ENCODE measurements at regions not wholly inside any gene's neighbourhood (a gene's known extent, or its start where the extent isn't known, plus 50 kb on each side); places are given as distances from the start of the nearest gene placed in this dataset.
A peak's percentile ranks its signal among the peaks of the same experiment; 100 is the strongest.
"Not testable (repeated sequence)": the region's sequence is repeated elsewhere in the genome, so short reads cannot be mapped to it uniquely, and the experiment has no call there.

DNA sequence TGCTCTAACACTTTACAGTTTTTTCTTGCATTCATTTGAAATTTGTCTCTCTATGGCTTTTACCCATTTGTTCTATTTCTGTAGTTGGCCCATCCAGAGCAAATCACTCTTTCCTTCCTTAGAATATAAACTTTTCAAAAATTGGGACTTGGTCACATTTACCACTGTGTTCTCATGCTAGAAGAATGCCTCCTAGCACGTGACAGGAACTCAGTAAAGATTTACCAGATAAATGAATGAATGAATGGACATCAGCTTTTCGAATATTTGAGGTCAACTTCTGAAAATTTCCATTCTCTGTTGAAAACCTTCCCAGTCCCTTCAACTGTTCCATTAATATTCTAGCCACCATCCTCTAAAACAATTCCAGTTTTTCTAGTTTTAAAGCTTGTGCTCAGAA is 294.5 kb downstream of the CD83 start:
- in situ Hi-C loops (cut with HindIII; ENCODE audit: low pct_unique_long_range_greater_than_20kb, low sequenced_read_pairs): no loop called here
- no peak for TF ChIP-seq JUND (IDR thresholded peaks at IDR 0.05; ENCODE audit: low read depth)
- DNase-seq (ENCODE audit: low read depth in 1 of 2, low spot score in 1 of 2): no peak

GRCh38 chr6:14415452-14415851 is 297.9 kb downstream of the CD83 start:
- no peak for DNase-seq (ENCODE audit: low read depth in 1 of 2, low spot score in 1 of 2)
- in situ Hi-C loops (cut with HindIII; ENCODE audit: low pct_unique_long_range_greater_than_20kb, low sequenced_read_pairs): no loop called here
- no peak for TF ChIP-seq JUND (IDR thresholded peaks at IDR 0.05; ENCODE audit: low read depth)

- in situ Hi-C loops (cut with HindIII; ENCODE audit: low pct_unique_long_range_greater_than_20kb, low sequenced_read_pairs): no loop called here
- peak in 1 of 2 experiments; percentile 16 for DNase-seq (ENCODE audit: low read depth in 1 of 2, low spot score in 1 of 2)
- no peak for TF ChIP-seq JUND (IDR thresholded peaks at IDR 0.05; ENCODE audit: low read depth)
Measured at GRCh38 chr6:14417377-14417776, 299.8 kb downstream of the CD83 start.

GRCh38 chr6:14419224-14419623 is 301.7 kb downstream of the CD83 start:
- in situ Hi-C loops (cut with HindIII; ENCODE audit: low pct_unique_long_range_greater_than_20kb, low sequenced_read_pairs); DNase-seq (ENCODE audit: low read depth in 1 of 2, low spot score in 1 of 2): not testable (repeated sequence)

- no peak for TF ChIP-seq JUND (IDR thresholded peaks at IDR 0.05; ENCODE audit: low read depth)
- no peak for DNase-seq (ENCODE audit: low read depth in 1 of 2, low spot score in 1 of 2)
- in situ Hi-C loops (cut with HindIII; ENCODE audit: low pct_unique_long_range_greater_than_20kb, low sequenced_read_pairs): no loop called here
Measured at GRCh38 chr6:14422061-14422460, 304.5 kb downstream of the CD83 start.

GRCh38 chr6:14422917-14423316 is 305.3 kb downstream of the CD83 start:
- in situ Hi-C loops (cut with HindIII; ENCODE audit: low pct_unique_long_range_greater_than_20kb, low sequenced_read_pairs): no loop called here

GRCh38 chr6:14423330-14423729 is 305.8 kb downstream of the CD83 start:
- DNase-seq (ENCODE audit: low read depth in 1 of 2, low spot score in 1 of 2): no peak
- no peak for TF ChIP-seq JUND (IDR thresholded peaks at IDR 0.05; ENCODE audit: low read depth)

More at GRCh38 chr6:14422917-14423316, 305.3 kb downstream of the CD83 start:
- TF ChIP-seq JUND (IDR thresholded peaks at IDR 0.05; ENCODE audit: low read depth): no peak
- no peak for DNase-seq (ENCODE audit: low read depth in 1 of 2, low spot score in 1 of 2)

GRCh38 chr6:14423955-14424354 is 306.4 kb downstream of the CD83 start:
- in situ Hi-C loops (cut with HindIII; ENCODE audit: low pct_unique_long_range_greater_than_20kb, low sequenced_read_pairs): no loop called here
- no peak for TF ChIP-seq JUND (IDR thresholded peaks at IDR 0.05; ENCODE audit: low read depth)
- DNase-seq (ENCODE audit: low read depth in 1 of 2, low spot score in 1 of 2): no peak

More at GRCh38 chr6:14423330-14423729, 305.8 kb downstream of the CD83 start:
- in situ Hi-C loops (cut with HindIII; ENCODE audit: low pct_unique_long_range_greater_than_20kb, low sequenced_read_pairs): no loop called here

DNA sequence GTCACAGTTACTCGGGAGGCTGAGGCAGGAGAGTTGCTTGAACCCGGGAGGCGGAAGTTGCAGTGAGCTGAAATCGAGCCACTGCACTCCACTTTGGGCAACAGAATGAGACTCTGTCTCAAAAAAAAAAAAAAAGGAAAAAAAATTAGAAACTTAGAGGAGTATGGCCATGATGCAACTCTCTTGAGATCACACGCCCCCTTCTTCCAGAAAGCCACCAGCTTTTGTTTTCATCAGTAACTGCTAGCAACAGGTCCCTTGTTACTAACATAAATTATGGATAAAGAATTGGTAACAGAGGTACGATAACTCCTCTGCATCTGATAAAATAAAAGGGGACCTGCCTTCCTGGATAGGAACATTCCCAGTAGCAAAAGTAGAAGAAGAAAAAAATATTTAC is 308.2 kb downstream of the CD83 start:
- no peak for DNase-seq (ENCODE audit: low read depth in 1 of 2, low spot score in 1 of 2)
- TF ChIP-seq JUND (IDR thresholded peaks at IDR 0.05; ENCODE audit: low read depth): no peak
- in situ Hi-C loops (cut with HindIII; ENCODE audit: low pct_unique_long_range_greater_than_20kb, low sequenced_read_pairs): no loop called here

DNA sequence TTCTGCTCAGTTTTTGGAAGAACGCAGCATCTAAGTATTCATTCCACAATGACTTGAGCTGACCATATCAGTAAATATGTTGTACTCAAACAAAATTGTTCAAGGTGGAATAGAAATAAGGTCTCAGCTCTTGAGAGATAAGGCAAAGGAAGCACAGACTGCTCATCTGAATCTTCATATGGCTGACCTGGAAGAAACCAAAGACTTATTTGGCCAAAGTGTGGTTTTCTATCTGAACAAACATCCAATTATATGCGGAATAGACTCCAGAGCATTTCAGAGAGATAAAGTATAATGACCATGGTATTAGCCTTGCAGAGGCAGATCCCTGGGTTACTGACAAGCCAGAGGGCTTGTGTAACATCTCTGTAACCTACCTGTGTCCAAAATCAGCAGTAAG is 308.7 kb downstream of the CD83 start:
- DNase-seq (ENCODE audit: low read depth in 1 of 2, low spot score in 1 of 2): no peak
- in situ Hi-C loops (cut with HindIII; ENCODE audit: low pct_unique_long_range_greater_than_20kb, low sequenced_read_pairs): no loop called here
- no peak for TF ChIP-seq JUND (IDR thresholded peaks at IDR 0.05; ENCODE audit: low read depth)

DNA sequence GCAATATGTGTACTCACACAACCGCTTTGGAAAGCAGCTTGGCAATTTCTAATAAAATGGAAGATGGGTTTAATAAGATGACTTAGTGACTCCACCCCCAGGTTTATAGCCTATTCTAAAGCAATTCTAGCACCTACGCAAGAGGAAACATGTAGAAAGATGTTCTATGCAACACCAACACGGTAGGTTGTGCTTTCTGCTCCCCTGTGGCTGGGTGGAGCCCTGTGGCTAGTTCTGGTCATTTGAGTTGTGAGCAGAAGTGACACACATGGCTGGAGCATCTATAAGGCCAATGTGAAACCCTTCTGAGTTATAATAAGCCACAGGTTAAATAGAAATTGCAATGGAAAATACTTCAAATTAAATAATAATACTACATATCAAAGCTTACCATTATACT is 310.7 kb downstream of the CD83 start:
- in situ Hi-C loops (cut with HindIII; ENCODE audit: low pct_unique_long_range_greater_than_20kb, low sequenced_read_pairs): no loop called here
- no peak for DNase-seq (ENCODE audit: low read depth in 1 of 2, low spot score in 1 of 2)
- TF ChIP-seq JUND (IDR thresholded peaks at IDR 0.05; ENCODE audit: low read depth): no peak

DNA sequence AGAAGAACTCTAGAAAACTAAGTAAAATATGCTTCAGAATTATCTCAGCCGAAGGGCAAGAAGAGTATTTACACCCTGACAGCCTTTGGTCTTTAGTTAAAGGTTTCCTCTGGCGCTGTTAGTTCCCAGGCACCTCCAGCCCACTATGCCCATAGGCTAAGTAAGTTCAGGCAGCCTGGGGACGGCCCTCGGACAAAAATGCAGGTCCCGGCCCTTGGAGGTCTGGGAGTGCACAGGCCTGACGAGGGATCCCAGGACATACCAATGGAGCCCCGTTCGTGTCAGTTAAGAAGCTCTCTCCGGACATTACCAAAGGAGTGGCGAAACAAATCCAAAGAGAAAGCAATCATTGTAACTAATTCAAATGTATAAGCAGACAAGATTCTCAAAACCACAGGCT is 311.8 kb downstream of the CD83 start:
- DNase-seq (ENCODE audit: low read depth in 1 of 2, low spot score in 1 of 2): no peak
- in situ Hi-C loops (cut with HindIII; ENCODE audit: low pct_unique_long_range_greater_than_20kb, low sequenced_read_pairs): no loop called here
- no peak for TF ChIP-seq JUND (IDR thresholded peaks at IDR 0.05; ENCODE audit: low read depth)

GRCh38 chr6:14430218-14430617 is 312.6 kb downstream of the CD83 start:
- no peak for TF ChIP-seq JUND (IDR thresholded peaks at IDR 0.05; ENCODE audit: low read depth)
- in situ Hi-C loops (cut with HindIII; ENCODE audit: low pct_unique_long_range_greater_than_20kb, low sequenced_read_pairs): no loop called here
- no peak for DNase-seq (ENCODE audit: low read depth in 1 of 2, low spot score in 1 of 2)
